Activated CD4-positive, alpha-beta T cell treated with anti-CD3 and anti-CD28 coated beads, Interleukin-2, amount 10 ng/mL, durations not matched to agents 24 days and 14 days (primary cell): ENCODE measurements at regions not wholly inside any gene's neighbourhood (a gene's known extent, or its start where the extent isn't known, plus 50 kb on each side); places are given as distances from the start of the nearest gene placed in this dataset.
"Not testable (repeated sequence)": the region's sequence is repeated elsewhere in the genome, so short reads cannot be mapped to it uniquely, and the experiment has no call there.

ENCODE experiments used
- DNase-seq: peaks from one replicate; pipeline ENCODE4 v3.0.0; 2022
- H3K27ac Mint-ChIP-seq: one replicate; pipeline ENCODE4 v1.8.0; 2022; ENCODE audit warnings: mild to moderate bottlenecking, mixed read lengths
- H3K27me3 Mint-ChIP-seq: one replicate; pipeline ENCODE4 v1.8.0; 2022; ENCODE audit warnings: mixed read lengths
- H3K36me3 Mint-ChIP-seq: one replicate; pipeline ENCODE4 v1.8.0; 2022; ENCODE audit warnings: low read depth, mild to moderate bottlenecking, mixed read lengths
- H3K4me1 Mint-ChIP-seq: one replicate; pipeline ENCODE4 v1.8.0; 2021; ENCODE audit warnings: mixed read lengths
- H3K4me3 Mint-ChIP-seq: one replicate; pipeline ENCODE4 v1.8.0; 2022; ENCODE audit warnings: mild to moderate bottlenecking, moderate library complexity, mixed read lengths
- H3K9me3 Mint-ChIP-seq: one replicate; pipeline ENCODE4 v1.8.0; 2021; ENCODE audit warnings: mixed read lengths
- intact Hi-C: fragments of 100-400 bp; cut with micrococcal nuclease; formaldehyde crosslinking; loops from one replicate; pipeline ENCODE4 v1.15.1; 2023

DNA sequence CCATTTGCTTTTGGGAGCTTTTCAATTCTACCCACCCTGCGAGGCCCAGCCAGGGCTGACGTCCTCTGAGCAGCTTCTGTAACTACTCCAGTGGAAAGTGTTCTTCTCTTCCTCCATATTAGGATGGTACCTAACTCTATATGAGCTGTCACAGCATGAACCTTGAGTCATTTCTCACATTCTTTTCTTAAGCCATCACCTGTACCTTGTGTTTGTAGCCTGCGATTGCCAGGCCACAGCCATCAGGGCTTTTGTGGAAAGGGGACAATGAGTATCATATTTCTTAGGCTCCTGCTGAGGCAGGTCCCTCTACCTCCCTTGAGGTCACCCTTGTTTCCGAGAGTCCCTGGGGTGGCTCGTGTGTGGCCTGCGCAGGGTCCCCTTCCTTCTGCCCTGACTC lies 144.5 kb upstream of the DLX2 start:
- Mint-ChIP-seq H3K4me3 (no peak overlapping the region), H3K9me3 (peaks cover 7% of the 10 kb centered on the region), H3K36me3 (no peaks in the 10 kb centered on the region), H3K27me3 (peaks cover 3% of the 10 kb centered on the region), H3K4me1 (peaks cover 18% of the 10 kb centered on the region), H3K27ac (no peak overlapping the region)
- intact Hi-C loops, result no loop called here
- no peak for DNase-seq

DNA sequence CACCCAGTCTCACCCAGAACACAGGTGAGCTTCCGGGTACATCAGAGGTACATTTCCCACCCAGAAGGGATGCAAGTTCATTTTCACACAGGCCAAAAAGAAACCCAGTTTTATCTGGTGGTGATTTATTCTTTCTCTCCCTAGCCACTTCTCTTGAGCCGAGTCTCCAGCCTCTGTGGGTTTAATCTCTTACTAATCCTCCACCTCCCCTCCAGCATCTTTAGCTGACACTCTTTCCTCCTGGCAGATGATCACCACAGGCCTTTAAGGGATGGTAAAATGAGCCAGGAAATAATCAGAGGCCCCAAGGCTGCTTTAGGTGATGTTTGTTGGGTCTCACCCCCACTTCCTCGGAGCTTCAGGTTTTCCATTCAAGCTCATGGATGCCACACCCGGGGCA lies 145.7 kb upstream of the DLX2 start:
- H3K27me3 Mint-ChIP-seq, result peaks cover 3% of the 10 kb centered on the region
- no peak for DNase-seq
- H3K4me3 Mint-ChIP-seq, result no peak overlapping the region
- peaks cover 25% of the 10 kb centered on the region for H3K4me1 Mint-ChIP-seq
- no peak overlapping the region for H3K27ac Mint-ChIP-seq
- intact Hi-C loops, result no loop called here
- no peaks in the 10 kb centered on the region for H3K36me3 Mint-ChIP-seq
- H3K9me3 Mint-ChIP-seq, result peaks cover 7% of the 10 kb centered on the region

DNA sequence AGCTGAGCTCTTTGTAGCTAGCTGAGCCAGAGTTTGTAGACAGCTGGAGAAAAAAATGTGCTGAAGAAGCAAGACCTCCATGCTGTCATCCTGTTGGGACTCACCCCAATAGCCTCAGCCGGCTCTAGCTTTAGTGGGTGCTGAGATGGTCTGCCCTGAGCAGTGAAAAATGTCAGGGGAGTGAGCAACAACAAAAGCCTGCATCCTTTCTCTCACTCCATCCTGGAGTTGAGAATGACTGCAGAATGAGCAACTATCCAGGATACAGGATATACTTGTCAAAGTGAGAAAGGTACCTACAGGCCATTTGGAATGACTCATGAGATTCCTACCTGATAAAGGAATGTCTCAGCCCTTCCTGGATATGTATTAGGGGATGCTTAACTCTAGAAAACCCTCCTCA lies 146.1 kb upstream of the DLX2 start:
- H3K27me3 Mint-ChIP-seq, result peaks cover 3% of the 10 kb centered on the region

GRCh38 chr2:172249334-172249733 lies 146.6 kb upstream of the DLX2 start:
- Mint-ChIP-seq H3K27me3 (peaks cover 3% of the 10 kb centered on the region), H3K27ac (no peak overlapping the region), H3K4me3 (no peak overlapping the region), H3K36me3 (no peaks in the 10 kb centered on the region), H3K9me3 (peaks cover 7% of the 10 kb centered on the region), H3K4me1 (peaks cover 30% of the 10 kb centered on the region)
- DNase-seq, result no peak
- intact Hi-C loops, result no loop called here

More for the DNA sequence above, 146.1 kb upstream of the DLX2 start:
- Mint-ChIP-seq H3K4me1 (peaks cover 27% of the 10 kb centered on the region), H3K9me3 (peaks cover 7% of the 10 kb centered on the region), H3K36me3 (no peaks in the 10 kb centered on the region), H3K4me3 (no peak overlapping the region), H3K27ac (no peak overlapping the region)
- no peak for DNase-seq
- intact Hi-C loops, result no loop called here

- no peak for DNase-seq
- Mint-ChIP-seq H3K36me3 (no peaks in the 10 kb centered on the region), H3K27me3 (no peaks in the 10 kb centered on the region), H3K9me3 (peaks cover 4% of the 10 kb centered on the region), H3K4me3 (no peak overlapping the region), H3K4me1 (peaks cover 30% of the 10 kb centered on the region), H3K27ac (no peak overlapping the region)
- intact Hi-C loops, result no loop called here
Measured at GRCh38 chr2:172249986-172250385, 147.3 kb upstream of the DLX2 start.

DNA sequence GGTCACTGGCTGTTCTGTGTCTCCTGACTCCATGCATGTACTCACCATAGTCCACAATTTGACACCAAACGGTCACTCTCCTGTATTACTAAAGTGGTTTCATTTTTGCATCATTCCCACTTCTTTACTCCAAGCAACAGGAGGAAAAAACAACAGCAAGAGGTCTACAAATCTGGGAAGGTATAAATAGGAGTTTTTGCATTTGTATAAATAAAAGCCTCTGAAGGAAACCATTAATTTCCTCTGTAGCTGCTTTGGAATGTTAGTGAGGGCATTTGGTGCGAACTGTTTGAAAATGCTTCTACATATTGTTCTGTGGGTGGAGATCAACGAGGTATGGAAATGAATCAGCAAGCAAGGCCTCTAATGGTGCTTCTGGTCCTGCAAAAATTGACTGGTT lies 148.5 kb upstream of the DLX2 start:
- intact Hi-C loops, result no loop called here
- Mint-ChIP-seq H3K9me3 (peaks cover 4% of the 10 kb centered on the region), H3K27ac (no peak overlapping the region), H3K4me1 (peaks cover 30% of the 10 kb centered on the region), H3K36me3 (no peaks in the 10 kb centered on the region), H3K27me3 (peaks cover 2% of the 10 kb centered on the region), H3K4me3 (no peak overlapping the region)
- DNase-seq, result no peak

DNA sequence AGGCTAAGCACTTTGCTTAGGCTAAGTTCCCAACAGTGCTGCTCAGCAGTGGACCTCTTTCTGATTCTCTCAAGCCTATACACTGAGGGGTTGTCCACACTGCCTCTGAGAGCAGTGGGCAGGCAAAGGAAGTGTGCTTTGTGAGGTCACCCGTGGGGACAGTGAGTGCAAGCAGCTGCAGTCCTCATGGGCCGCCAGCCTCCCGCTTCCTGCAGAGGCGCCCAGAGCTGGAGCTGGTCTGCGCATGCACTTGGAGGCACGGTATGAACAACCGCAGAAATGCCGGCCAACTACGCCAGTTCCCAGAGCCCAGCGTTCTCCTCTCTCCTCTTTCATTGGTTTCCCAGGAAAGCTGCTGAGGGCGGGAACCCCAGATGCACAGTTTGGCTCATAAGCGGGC lies 149.5 kb upstream of the DLX2 start:
- H3K4me1 Mint-ChIP-seq, result peaks cover 26% of the 10 kb centered on the region
- H3K4me3 Mint-ChIP-seq, result no peak overlapping the region
- intact Hi-C loops, result no loop called here
- H3K9me3 Mint-ChIP-seq, result no peaks in the 10 kb centered on the region
- H3K36me3 Mint-ChIP-seq, result no peaks in the 10 kb centered on the region
- H3K27me3 Mint-ChIP-seq, result peaks cover 8% of the 10 kb centered on the region
- H3K27ac Mint-ChIP-seq, result no peak overlapping the region
- DNase-seq, result no peak

- Mint-ChIP-seq H3K4me1 (peaks cover 26% of the 10 kb centered on the region), H3K9me3 (no peaks in the 10 kb centered on the region), H3K4me3 (no peak overlapping the region), H3K27me3 (peaks cover 9% of the 10 kb centered on the region), H3K36me3 (no peaks in the 10 kb centered on the region), H3K27ac (peak overlapping the region; percentile 34)
- DNase-seq, result peak; percentile 81
- intact Hi-C loops, result no loop called here
Measured at GRCh38 chr2:172253190-172254052, 150.7 kb upstream of the DLX2 start.

DNA sequence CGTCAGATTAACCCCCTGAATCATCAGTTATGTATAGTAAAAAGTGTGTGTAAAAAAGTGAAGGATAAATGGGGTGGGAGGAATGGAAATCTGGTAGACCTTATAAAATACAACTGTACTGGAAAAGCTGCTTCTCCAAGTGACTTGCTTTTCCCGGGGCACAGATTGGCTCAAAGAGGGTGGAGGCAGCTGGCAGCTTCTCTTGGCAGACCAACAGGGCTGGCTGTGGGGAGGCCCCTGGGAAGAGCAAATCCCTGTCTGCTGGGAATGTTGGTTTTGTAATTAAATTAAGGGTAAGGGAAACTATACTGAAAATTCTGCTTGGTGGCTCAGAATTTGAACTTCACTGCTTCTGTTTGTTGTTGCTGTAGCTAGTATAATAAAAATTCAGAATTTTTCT lies 154.2 kb upstream of the DLX2 start:
- peaks cover 12% of the 10 kb centered on the region for H3K4me1 Mint-ChIP-seq
- no peak overlapping the region for H3K4me3 Mint-ChIP-seq
- H3K27ac Mint-ChIP-seq, result no peak overlapping the region
- H3K36me3 Mint-ChIP-seq, result no peaks in the 10 kb centered on the region
- H3K9me3 Mint-ChIP-seq, result no peaks in the 10 kb centered on the region
- H3K27me3 Mint-ChIP-seq, result peaks cover 9% of the 10 kb centered on the region
- intact Hi-C loops, result no loop called here
- DNase-seq, result no peak

DNA sequence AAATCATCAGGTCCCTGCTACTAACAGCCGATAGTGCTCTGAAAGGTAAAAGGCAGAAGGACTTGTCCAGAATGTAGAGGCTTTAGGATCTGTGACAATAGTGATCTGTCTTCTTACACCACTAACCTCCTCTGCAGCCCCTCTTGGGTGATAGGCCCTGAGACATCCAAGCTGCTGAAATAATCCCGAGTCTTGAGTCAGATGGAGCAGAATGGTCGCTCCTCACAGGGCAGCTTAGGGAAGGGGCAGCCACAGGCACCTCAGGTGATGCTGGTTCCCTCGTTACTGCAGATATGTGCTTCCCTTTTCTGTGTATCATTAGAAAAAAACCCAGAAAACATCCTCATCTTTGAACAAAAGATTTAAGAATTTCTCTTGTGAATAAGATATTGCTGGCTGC lies 157.1 kb upstream of the DLX2 start:
- H3K4me3 Mint-ChIP-seq, result no peak overlapping the region
- no peak for DNase-seq
- H3K9me3 Mint-ChIP-seq, result peaks cover 6% of the 10 kb centered on the region
- H3K4me1 Mint-ChIP-seq, result no peaks in the 10 kb centered on the region
- intact Hi-C loops, result no loop called here
- no peak overlapping the region for H3K27ac Mint-ChIP-seq
- H3K36me3 Mint-ChIP-seq, result no peaks in the 10 kb centered on the region
- peaks cover 9% of the 10 kb centered on the region for H3K27me3 Mint-ChIP-seq

GRCh38 chr2:172260336-172260735 lies 157.6 kb upstream of the DLX2 start:
- peaks cover 6% of the 10 kb centered on the region for H3K9me3 Mint-ChIP-seq
- H3K27me3 Mint-ChIP-seq, result peaks cover 9% of the 10 kb centered on the region

DNA sequence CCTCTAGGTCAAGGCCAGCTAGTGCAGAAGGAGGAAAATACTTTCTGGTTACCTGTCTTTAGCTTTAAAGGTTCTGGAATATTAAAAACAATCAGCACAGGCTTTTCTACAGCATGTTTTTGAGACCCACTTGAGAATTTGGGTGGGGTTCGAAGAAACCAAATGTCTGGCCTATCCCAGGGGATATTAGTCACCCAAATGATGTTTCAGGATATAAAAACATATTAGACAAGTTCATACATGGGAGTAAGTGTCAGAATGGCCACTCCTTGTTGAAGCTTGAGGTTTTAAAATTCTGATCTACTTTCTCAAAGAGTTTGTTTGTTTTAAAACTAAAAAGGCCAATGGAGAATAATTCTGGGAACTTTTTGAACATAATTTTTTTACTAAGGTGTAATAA lies 158.6 kb upstream of the DLX2 start:
- intact Hi-C loops, result no loop called here
- no peak for DNase-seq
- Mint-ChIP-seq H3K4me3 (no peak overlapping the region), H3K9me3 (peaks cover 6% of the 10 kb centered on the region), H3K27me3 (peaks cover 14% of the 10 kb centered on the region), H3K4me1 (no peaks in the 10 kb centered on the region), H3K27ac (no peak overlapping the region), H3K36me3 (no peaks in the 10 kb centered on the region)

More at GRCh38 chr2:172260336-172260735, 157.6 kb upstream of the DLX2 start:
- intact Hi-C loops, result no loop called here
- Mint-ChIP-seq H3K27ac (no peak overlapping the region), H3K4me3 (no peak overlapping the region), H3K4me1 (no peaks in the 10 kb centered on the region), H3K36me3 (no peaks in the 10 kb centered on the region)
- no peak for DNase-seq

- intact Hi-C loops, result no loop called here
- Mint-ChIP-seq H3K27me3 (peaks cover 17% of the 10 kb centered on the region), H3K27ac (no peak overlapping the region), H3K4me1 (no peaks in the 10 kb centered on the region), H3K4me3 (no peak overlapping the region), H3K9me3 (peaks cover 8% of the 10 kb centered on the region), H3K36me3 (no peaks in the 10 kb centered on the region)
- DNase-seq, result no peak
Measured at GRCh38 chr2:172262486-172262885, 159.8 kb upstream of the DLX2 start.

DNA sequence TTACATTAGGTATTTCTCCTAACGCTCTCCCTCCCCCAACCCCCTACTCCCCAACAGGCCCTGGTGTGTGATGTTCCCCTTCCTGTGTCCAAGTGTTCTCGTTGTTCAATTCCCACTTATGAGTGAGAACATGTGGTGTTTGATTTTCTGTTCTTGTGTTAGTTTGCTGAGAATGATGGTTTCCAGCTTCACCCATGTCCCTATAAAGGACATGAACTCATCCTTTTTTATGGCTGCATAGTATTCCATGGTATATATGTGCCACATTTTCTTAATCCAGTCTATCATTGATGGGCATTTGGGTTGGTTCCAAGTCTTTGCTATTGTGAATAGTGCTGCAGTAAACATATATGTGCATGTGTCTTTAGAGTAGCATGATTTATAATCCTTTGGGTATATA lies 162.1 kb upstream of the DLX2 start:
- intact Hi-C loops, H3K27ac Mint-ChIP-seq, DNase-seq, H3K36me3 Mint-ChIP-seq, H3K4me3 Mint-ChIP-seq, H3K4me1 Mint-ChIP-seq: not testable (repeated sequence)
- H3K27me3 Mint-ChIP-seq, result peaks cover 24% of the 10 kb centered on the region
- peaks cover 14% of the 10 kb centered on the region for H3K9me3 Mint-ChIP-seq
